ENCODE measurements at regions not wholly inside any gene's neighbourhood (a gene's known extent, or its start where the extent isn't known, plus 50 kb on each side); places are given as distances from the start of the nearest gene placed in this dataset.

- no peak for FAIRE-seq
- ChIA-PET POLR2A (no interaction called here), CTCF (no interaction called here)
- Histone ChIP-seq H3K36me3 (ENCODE audit: control insufficient read depth in 2 of 2, extremely low read depth in 1 of 2, insufficient read depth in 2 of 2, low read length in 2 of 2) (no peaks in the 10 kb centered on the region), H3K9ac (replicated peaks; ENCODE audit: extremely low read depth, insufficient read depth, low read length) (no peak overlapping the region), H3K27me3 (ENCODE audit: control insufficient read depth in 2 of 2, insufficient read depth in 2 of 2, low read length in 2 of 2) (no peaks in the 10 kb centered on the region), H3K9me3 (replicated peaks; ENCODE audit: control insufficient read depth, insufficient read depth, low read length) (no peaks in the 10 kb centered on the region), H3K4me2 (ENCODE audit: insufficient read depth, low read length) (no peak overlapping the region), H3K79me2 (ENCODE audit: control insufficient read depth, insufficient read depth, low read length) (no peaks in the 10 kb centered on the region), H3K4me1 (ENCODE audit: control insufficient read depth, extremely low read depth, insufficient read depth, low read length) (no peaks in the 10 kb centered on the region), H2AFZ (ENCODE audit: low read depth, low read length) (no peak overlapping the region), H3K9me1 (replicated peaks; ENCODE audit: control insufficient read depth, extremely low read depth, insufficient read depth, low read length) (no peaks in the 10 kb centered on the region), H4K20me1 (replicated peaks; ENCODE audit: control insufficient read depth, extremely low read depth, insufficient read depth, low read length) (no peaks in the 10 kb centered on the region), H3K4me3 (replicated peaks in 1 of 3; ENCODE audit: insufficient read depth in 1 of 3, low read depth in 1 of 3, low read length in 3 of 3) (no peak overlapping the region), H3K27ac (ENCODE audit: insufficient read depth, low read depth, low read length) (no peak overlapping the region)
- TF ChIP-seq POLR2A (IDR thresholded peaks at IDR 0.05; ENCODE audit: low read depth, low read length), result no peak
- no peak for TF ChIP-seq FOS (IDR thresholded peaks at IDR 0.05; ENCODE audit: borderline replicate concordance, insufficient read depth, low read length)
- no peak for TF ChIP-seq POLR2AphosphoS5 (IDR thresholded peaks at IDR 0.05; ENCODE audit: insufficient read depth, low read depth, low read length)
- no peak for TF ChIP-seq GATA2 (IDR thresholded peaks at IDR 0.05; ENCODE audit: insufficient read depth, insufficient read length, low read depth, low read length)
- TF ChIP-seq MYC (IDR thresholded peaks at IDR 0.05; ENCODE audit: low read depth, low read length), result no peak
- TF ChIP-seq EZH2 (IDR thresholded peaks at IDR 0.05; ENCODE audit: borderline replicate concordance, low read depth, low read length, severe bottlenecking), result no peak
- TF ChIP-seq MAX (IDR thresholded peaks at IDR 0.05; ENCODE audit: insufficient read depth, insufficient read length), result no peak
- no peak for TF ChIP-seq CTCF (IDR thresholded peaks at IDR 0.05; ENCODE audit: extremely low read depth in 1 of 2, insufficient read depth in 1 of 2, low read depth in 1 of 2, low read length in 2 of 2)
- no peak for TF ChIP-seq JUN (IDR thresholded peaks at IDR 0.05; ENCODE audit: borderline replicate concordance, insufficient read depth, insufficient read length, low read depth)
- dilution Hi-C loops (cut with MboI; ENCODE audit: extremely low pct_ligation_motif_present, low sequenced_read_pairs), result no loop called here
- intact Hi-C loops (cut with micrococcal nuclease), result no loop called here
- no peak for DNase-seq (ENCODE audit: low read depth, low spot score)
- no TSS peak for BruUV-seq (replicated peaks)
These were observed 83.8 kb upstream of the ERCC4 start for GRCh38 chr16:13835935-13836730.

Measured in endothelial cell of umbilical vein (primary cell).